Fibroblast of the aortic adventitia (primary cell): ENCODE measurements at regions not wholly inside any gene's neighbourhood (a gene's known extent, or its start where the extent isn't known, plus 50 kb on each side); places are given as distances from the start of the nearest gene placed in this dataset.

Experiments
- DNase-seq: peaks from one replicate; pipeline ENCODE4 v3.0.0-alpha.2; 2010; ENCODE audit warnings: low read depth
- H3K4me3 ChIP-seq: 2 replicates; pipeline ENCODE4 v1.5.1; 2011; ENCODE audit warnings: low read depth, mild to moderate bottlenecking, control low read depth, low read length, moderate library complexity
- CTCF ChIP-seq: IDR thresholded peaks from 2 replicates; pipeline ENCODE4 v1.5.1; 2011; ENCODE audit warnings: mild to moderate bottlenecking, low read length, control low read depth, inconsistent platforms; ENCODE audit not compliant: insufficient read depth

- TF ChIP-seq CTCF: no peak
- H3K4me3 ChIP-seq: no peak overlapping the region
These were observed 308.9 kb downstream of the NR2F1-AS1 start for GRCh38 chr5:93272108-93272507.

GRCh38 chr5:93267736-93268135 lies 313.3 kb downstream of the NR2F1-AS1 start:
- TF ChIP-seq CTCF: no peak
- no peak overlapping the region for H3K4me3 ChIP-seq
- DNase-seq: no peak

More at GRCh38 chr5:93272108-93272507, 308.9 kb downstream of the NR2F1-AS1 start:
- DNase-seq: no peak

- no peak overlapping the region for H3K4me3 ChIP-seq
- no peak for DNase-seq
- no peak for TF ChIP-seq CTCF
These were observed 313.7 kb downstream of the NR2F1-AS1 start for GRCh38 chr5:93267276-93267675.

- H3K4me3 ChIP-seq: no peak overlapping the region
- TF ChIP-seq CTCF: no peak
- DNase-seq: no peak
These were observed 323.4 kb downstream of the NR2F1-AS1 start for GRCh38 chr5:93257616-93258015.

GRCh38 chr5:93255796-93256195 lies 325.2 kb downstream of the NR2F1-AS1 start:
- no peak overlapping the region for H3K4me3 ChIP-seq
- DNase-seq: no peak
- no peak for TF ChIP-seq CTCF

- TF ChIP-seq CTCF: no peak
- H3K4me3 ChIP-seq: no peak overlapping the region
- no peak for DNase-seq
These were observed 328.9 kb downstream of the NR2F1-AS1 start for GRCh38 chr5:93252165-93252564.

- no peak overlapping the region for H3K4me3 ChIP-seq
- TF ChIP-seq CTCF: no peak
- DNase-seq: no peak
These were observed 329.7 kb downstream of the NR2F1-AS1 start for GRCh38 chr5:93251347-93251746.
